GM19328 (cell line): ENCODE measurements at regions not wholly inside any gene's neighbourhood (a gene's known extent, or its start where the extent isn't known, plus 50 kb on each side); places are given as distances from the start of the nearest gene placed in this dataset.
"Not testable (repeated sequence)": the region's sequence is repeated elsewhere in the genome, so short reads cannot be mapped to it uniquely, and the experiment has no call there.

Source experiments
- ATAC-seq: cut with Tn5 transposase; IDR thresholded peaks from one replicate; pipeline ENCODE4 v1.9.1; 2021; ENCODE audit warnings: mild to moderate bottlenecking, moderate library complexity; ENCODE audit not compliant: unreplicated experiment

- ATAC-seq = no peak
These were observed 116.8 kb upstream of the SERPINE2 start for GRCh38 chr2:224155896-224156295.

GRCh38 chr2:224155371-224155770 is 116.3 kb upstream of the SERPINE2 start:
- ATAC-seq = no peak

DNA sequence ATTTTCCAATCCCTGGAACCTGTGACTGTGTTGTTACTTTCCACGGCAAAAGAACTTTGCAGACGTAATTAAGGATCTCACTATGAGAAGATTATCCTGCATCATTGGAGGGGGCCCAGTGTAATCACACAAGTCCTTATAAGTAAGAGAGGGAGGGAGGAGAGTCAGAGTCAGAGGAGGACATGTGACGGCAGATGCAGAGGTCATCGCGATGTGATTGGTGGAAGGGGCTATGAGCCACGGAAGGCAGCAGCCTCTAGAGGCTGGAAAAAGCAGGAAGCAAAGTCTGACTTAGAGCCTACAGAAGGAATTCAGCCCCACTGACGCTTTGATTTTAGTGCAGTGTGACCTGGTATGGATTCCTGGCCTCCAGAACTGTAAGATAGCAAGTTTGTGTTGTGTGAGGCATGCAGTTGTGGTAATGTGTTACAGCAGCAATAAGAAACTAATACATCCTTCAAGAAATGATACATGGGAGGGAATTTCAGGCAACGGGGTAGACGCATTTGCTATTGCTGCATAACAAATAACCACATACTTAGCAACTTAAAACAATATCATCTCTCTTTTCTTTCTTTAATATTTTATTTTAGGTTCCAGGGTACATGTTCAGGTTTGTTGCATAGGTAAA is 112.7 kb upstream of the SERPINE2 start:
- no peak for ATAC-seq

DNA sequence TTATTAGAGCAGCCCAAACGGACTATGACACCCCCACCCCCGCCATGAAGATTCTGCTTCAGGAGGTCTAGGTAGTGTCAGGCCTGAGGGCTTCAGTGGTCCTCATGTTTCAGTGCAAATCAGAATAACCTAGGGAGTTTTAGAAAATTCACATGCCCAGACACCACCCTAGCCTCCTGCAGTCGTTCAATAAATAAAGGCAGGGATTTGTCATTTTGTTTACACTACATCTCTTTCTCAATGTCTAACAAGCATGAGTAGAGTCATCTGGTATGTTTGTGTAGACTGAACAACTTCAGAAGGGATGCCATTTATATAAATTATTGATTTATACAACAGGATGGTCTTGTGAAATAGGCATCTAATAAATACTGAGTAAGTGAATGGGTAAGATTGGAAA is 112.1 kb upstream of the SERPINE2 start:
- ATAC-seq = no peak

GRCh38 chr2:224148058-224148457 is 109.0 kb upstream of the SERPINE2 start:
- not testable (repeated sequence) for ATAC-seq

DNA sequence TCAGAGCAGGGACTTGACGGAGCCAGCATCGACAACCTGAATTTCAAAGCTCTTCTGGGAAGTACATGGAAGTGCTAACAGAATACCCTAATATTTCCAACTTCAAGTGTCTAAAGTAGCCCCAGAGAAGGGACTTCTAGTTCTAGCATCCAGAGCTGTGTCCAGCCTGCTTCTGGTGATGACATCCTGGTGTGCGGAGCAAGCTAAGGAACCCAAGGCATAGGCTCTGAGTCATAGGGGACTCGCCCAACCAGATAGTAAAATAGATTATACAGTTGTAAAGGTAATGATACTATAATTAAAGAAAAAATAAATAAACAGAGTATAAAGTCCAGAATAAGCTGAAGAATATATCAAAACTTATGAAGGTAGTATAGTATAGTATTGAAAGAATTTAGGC is 108.1 kb upstream of the SERPINE2 start:
- ATAC-seq = no peak

- no peak for ATAC-seq
These were observed 107.5 kb upstream of the SERPINE2 start for GRCh38 chr2:224146356-224147160.

DNA sequence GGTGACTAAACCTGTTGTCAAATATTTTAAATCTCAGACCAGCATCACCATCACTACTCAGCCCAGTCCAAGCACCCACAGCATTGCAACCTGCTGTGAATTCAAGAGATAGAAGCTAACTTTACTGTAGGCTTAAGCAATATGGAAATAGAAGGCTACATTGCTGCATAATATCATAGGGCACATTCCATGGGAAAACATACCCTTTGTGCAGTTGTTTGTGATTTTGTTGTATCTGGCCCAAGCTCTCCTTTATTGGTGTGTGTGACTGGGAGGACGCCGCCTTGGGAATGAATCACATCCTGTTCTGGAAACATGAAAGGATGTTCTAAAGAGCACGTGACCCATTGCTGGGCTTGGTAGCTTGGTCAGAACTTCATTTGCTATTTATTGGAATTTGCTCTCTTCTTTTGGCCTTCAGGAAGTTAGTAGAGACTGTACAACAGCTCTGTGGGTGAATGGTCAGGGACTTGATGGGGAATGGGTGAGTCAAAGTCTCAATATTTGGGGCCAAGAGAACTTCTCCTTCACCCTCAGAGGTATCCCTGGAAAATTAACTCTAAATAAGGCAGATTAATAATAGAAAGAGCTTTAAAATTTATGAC is 106.8 kb upstream of the SERPINE2 start:
- no peak for ATAC-seq

- ATAC-seq = no peak
These were observed 104.4 kb upstream of the SERPINE2 start for GRCh38 chr2:224143526-224143925.

DNA sequence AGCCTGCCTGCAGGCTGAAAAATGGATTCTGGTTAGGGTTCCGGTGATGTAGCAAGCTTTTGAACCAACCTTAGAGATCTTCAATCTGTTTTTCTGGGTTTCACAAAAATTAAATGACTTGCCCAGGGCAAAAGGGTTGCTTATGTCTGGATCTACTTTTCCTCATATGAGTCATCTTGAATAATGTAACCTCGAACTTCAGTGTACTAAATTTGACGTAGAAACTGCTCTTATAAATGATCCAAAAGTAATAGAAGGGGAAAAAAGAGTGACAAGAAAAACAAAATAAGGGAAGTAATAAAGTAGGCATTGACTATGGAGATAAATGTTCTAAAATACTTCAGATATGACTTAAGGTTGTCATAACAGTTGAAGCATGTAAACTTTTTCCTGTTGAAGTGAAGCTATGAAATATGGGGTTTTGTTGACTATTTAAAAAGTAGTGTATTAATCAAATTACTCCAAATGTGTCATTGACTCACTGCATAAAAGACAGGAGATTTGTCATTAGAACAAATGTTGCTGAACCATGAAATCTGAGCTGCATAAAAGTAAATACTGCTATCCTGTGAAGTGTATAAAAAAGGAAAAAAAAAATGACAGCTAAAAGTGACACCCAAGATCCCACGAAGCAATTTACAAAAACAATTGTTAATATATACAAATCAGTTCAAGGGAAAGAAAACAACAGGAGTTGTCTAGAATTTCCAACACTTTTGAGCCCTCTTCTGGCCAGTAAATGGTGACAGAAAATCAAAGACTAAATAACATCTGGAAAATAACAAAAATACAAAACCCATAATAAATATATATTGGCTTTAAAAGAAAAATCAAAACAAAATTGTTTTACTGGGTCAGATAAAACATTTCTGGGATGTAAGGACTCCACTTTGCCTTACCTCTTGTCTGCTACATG is 103.6 kb upstream of the SERPINE2 start:
- ATAC-seq = no peak

GRCh38 chr2:224141304-224141703 is 102.2 kb upstream of the SERPINE2 start:
- no peak for ATAC-seq

GRCh38 chr2:224137208-224137607 is 98.1 kb upstream of the SERPINE2 start:
- ATAC-seq = no peak

- ATAC-seq = no peak
These were observed 97.3 kb upstream of the SERPINE2 start for GRCh38 chr2:224136396-224136795.

DNA sequence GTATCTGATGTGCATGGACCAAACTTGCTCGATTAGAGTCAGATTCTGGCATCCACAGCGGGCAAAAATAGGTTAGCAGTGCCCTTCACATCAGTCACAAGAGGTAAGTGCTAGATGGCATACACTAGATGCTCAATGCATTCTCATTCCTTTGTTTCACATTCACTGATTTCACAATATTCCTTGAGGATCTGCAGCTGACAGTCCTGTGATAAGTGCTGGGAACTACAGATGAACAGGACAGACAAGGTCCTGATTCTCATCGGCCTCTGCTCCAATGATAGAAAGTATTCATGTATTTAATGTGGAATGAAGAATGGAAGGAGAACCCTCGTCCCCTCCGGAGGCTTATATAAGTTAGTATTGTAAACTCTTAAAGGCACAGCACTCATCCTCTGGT is 96.8 kb upstream of the SERPINE2 start:
- ATAC-seq = no peak

GRCh38 chr2:224134003-224134734 is 95.1 kb upstream of the SERPINE2 start:
- ATAC-seq = no peak

DNA sequence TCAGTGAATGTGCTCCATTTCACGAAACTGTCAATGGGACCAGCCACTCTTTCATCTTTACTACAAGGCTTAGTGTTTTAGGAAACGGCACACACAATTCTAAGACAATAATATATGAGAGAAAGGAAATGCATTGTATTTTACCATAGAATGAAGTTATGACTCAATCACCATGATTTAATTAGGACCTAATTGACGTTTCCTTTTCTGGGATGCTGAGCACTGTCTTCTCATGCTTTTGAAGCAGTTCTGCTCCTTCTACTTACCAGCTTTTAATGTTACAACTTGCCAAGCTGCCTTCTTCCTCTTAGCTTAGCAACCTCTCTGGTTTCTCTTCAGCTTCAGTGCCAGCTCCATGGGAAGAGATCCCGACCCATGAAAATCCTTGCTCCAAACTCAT is 94.3 kb upstream of the SERPINE2 start:
- ATAC-seq = no peak

GRCh38 chr2:224127871-224128501 is 88.9 kb upstream of the SERPINE2 start:
- no peak for ATAC-seq

DNA sequence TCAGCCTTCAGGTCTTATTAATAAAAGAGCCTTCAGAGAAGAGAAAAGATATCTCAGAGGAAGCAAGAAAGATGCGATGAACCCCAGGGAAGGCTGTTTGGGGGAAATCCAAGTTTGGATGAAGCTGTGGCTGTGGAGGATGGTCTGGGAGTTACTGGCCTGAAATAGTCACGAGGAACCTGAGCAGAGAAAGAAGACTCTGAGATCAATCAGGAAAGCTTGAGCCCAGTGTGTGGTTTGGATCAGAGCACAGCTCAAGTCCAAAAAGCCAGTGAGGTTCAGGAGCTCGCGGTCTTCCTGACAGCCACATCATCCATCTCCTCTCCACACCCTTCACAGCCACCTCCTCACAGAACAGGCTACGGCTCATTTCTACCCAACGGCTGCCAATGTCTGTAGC is 87.4 kb upstream of the SERPINE2 start:
- no peak for ATAC-seq

- ATAC-seq = no peak
These were observed 86.9 kb upstream of the SERPINE2 start for GRCh38 chr2:224126003-224126402.

DNA sequence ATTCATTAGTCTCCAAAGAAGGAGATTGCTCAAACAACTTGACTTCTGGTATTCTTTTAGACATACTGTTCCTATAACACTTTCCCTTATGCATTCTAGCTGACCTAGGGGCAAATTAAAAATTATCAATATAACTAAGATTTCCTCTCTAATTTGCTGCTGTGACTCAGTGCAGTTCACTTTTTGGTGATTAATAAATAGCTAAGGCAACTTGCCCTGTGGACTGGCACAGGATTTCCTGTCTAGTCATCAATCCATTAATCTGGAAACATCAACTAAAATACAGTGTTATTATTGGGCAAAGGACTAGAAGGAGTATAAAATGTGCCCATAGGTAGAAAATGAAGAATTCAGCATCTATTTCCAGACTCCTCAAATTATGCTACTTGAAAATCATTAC is 83.5 kb upstream of the SERPINE2 start:
- no peak for ATAC-seq
